SU-DHL-6 (cell line): ENCODE measurements at regions not wholly inside any gene's neighbourhood (a gene's known extent, or its start where the extent isn't known, plus 50 kb on each side); places are given as distances from the start of the nearest gene placed in this dataset.

Source experiments
- CTCF ChIP-seq: fragments of 200-600 bp; sonication (generic); IDR thresholded peaks from one replicate; pipeline ENCODE4 v1.5.1; 2017; ENCODE audit warnings: antibody characterized with exemption, mild to moderate bottlenecking, low read length, moderate library complexity; ENCODE audit not compliant: insufficient read depth, poor library complexity, severe bottlenecking
- EZH2phosphoT487 ChIP-seq: fragments of 200-600 bp; sonication (generic), shearing (Covaris generic); conservative IDR thresholded peaks from 2 replicates; pipeline ENCODE4 v1.6.1; 2018; ENCODE audit warnings: mild to moderate bottlenecking, antibody characterized with exemption, low read length, moderate library complexity, mixed read lengths

GRCh38 chr6:66638099-66638498, 931.1 kb upstream of the EYS start:
- no peak for TF ChIP-seq CTCF
- no peak for TF ChIP-seq EZH2phosphoT487
